NCI-H2196 treated with DMSO at 0.1 percent for 48 hours (cell line): ENCODE measurements at regions not wholly inside any gene's neighbourhood (a gene's known extent, or its start where the extent isn't known, plus 50 kb on each side); places are given as distances from the start of the nearest gene placed in this dataset.

Experiments used
- DNase-seq: peaks from one replicate; lab custom pipeline; 2025; ENCODE audit not compliant: unreplicated experiment; lab: John Stamatoyannopoulos, UW

- DNase-seq = no peak
Measured at GRCh38 chr18:41466436-41467160, 488.4 kb upstream of the PIK3C3 start.

- no peak for DNase-seq
Measured at GRCh38 chr18:41465386-41465785, 489.6 kb upstream of the PIK3C3 start.

DNA sequence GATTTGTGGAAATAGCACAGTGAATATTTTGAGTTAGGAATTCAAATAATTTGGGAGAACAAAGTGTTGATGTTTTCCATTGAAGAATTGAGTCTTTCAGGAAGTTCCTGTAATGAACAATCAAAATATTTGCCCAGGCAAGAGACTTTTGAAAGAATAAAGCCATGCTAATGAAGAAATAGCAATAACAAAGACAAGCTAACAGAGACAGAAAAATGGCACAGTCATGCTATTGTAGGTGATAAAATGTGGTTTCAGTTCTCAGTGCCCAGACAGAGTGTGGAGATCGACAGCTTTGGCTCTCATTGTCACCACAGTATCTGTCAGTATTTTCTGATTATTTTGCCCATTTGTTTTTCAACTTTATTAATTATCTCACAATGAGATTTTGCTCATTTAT lies 490.8 kb upstream of the PIK3C3 start:
- no peak for DNase-seq

DNA sequence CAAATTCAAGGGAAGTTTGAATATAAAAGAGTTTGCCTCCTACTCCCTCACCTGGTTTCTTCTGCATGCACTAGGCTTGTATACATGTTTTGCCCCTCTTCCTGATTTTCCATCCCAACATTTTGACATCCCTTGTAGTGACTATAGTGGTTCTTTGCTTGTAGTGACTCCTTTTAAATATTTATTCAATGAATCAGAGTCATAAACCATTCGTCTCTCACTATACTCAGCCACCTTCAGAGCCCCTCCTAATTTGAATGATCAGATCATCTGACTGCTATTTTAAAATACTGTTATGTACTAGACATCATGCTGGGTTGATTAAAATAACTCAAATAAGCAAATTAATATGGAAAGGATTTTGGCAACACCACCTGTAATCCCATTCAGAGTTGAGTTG lies 492.1 kb upstream of the PIK3C3 start:
- no peak for DNase-seq

DNA sequence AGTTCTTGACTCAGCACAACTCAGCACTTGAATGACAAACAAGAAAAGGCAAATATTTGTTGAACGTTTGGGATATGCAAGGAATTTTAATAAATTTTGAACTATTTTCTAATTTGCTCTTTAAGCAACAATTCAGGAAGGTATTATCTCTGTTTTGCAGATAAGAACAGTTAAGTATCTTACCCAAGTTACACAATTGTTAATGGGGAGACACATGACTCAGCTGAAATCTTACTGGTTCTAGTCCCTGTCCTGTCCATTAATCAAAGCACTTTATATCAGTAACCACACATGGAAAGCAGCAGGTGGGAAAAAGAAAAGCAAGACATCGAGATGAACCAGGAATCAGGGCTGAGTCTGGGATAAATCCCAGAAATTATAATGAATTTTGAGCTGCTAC lies 493.9 kb upstream of the PIK3C3 start:
- DNase-seq = no peak

DNA sequence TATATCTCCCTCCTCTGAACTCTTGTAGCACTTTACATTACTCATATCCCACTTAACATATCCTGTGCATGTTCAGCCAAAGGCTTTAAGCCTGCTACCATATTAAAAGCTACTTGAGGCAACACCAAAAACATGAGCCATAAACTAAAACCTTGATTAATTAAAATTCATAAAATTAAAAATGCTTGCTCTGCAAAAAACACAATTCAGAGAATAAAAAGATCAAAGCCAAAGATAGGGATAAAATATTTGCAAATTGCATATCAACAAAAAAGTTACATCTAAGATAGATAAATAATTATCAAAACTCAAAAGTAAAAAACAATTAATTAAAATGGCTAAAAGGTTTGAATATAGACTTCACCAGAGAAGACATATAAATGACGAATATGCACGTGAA lies 495.4 kb upstream of the PIK3C3 start:
- DNase-seq = no peak

GRCh38 chr18:41458376-41458775 lies 496.7 kb upstream of the PIK3C3 start:
- DNase-seq = no peak

- DNase-seq = no peak
Measured at GRCh38 chr18:41457765-41458326, 497.2 kb upstream of the PIK3C3 start.

GRCh38 chr18:41456831-41457230 lies 498.2 kb upstream of the PIK3C3 start:
- no peak for DNase-seq

GRCh38 chr18:41449612-41450011 lies 505.4 kb upstream of the PIK3C3 start:
- DNase-seq = no peak

DNA sequence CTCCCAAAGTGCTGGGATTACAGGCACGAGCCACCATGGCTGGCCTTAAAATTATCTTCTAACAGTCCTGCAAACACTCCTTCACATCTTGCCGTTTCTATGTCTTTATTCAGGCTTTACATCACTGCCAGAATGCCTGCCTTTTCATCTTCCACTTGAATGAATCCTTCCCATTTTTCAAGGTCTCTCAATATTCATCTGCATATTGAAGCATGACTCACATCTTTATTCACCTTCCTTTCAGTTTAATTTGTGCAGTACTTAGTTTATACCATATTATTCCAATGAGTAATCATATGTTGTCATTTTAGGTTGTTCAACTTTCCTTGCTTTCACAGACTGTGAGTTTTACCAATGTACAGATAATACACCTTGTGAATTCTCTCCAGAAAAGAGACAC lies 510.1 kb upstream of the PIK3C3 start:
- no peak for DNase-seq

DNA sequence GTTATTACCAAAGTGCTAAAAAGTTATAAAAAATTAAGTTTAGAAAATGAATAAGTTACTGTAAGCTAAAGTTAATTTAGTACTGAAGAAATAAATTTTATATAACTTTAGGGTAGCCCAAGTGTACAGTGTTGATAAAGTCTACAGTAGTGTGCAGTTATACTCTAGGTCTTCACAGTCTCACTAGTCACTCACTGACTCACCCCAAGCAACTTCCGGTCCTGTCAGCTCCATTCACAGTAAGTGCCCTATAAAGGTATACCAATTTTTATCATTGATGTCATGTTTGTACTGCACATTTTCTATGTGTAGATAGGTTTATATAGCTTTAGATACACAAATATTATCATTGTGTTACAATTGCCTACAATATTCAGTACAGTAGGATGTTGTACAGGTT lies 518.3 kb upstream of the PIK3C3 start:
- DNase-seq = no peak

- DNase-seq = no peak
Measured at GRCh38 chr18:41418598-41418997, 536.4 kb upstream of the PIK3C3 start.

DNA sequence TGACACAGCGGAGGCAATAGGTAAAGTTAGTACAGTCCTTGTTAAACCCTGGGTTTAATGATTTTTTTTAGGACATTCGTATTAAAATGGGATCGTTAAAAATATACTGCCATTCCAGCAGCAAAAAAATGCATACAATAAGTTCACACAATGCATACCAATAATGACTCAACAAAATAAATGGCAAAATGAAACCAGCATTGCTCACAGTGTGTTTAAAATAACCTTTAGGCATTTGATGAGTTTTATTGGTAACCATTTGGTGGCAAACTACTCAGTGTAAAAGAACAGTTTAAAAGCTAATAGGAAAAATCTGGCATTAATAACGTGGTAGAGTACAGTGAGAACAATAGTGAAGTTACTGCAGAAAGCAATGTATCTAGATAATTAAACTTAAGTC lies 539.0 kb upstream of the PIK3C3 start:
- no peak for DNase-seq

GRCh38 chr18:41410006-41410405 lies 545.0 kb upstream of the PIK3C3 start:
- DNase-seq = no peak

DNA sequence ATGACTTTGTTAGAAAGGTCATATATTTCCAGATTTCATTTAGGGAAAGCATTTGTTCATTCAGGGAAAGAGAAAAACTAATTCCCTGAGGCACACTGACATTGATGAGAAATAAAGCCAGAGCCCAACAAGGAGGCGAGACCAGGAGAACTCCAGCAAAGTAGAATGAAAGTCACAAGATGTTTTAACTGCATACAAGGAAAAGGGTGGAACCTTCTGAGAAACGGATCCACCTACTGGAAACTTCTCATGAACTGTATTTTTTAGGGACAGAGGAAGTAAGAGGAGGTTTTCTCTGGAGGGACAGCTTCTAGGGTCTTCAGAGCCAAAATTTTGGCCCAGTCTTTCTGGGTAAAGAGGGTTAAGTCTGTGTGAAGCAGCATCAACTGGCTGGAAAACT lies 548.2 kb upstream of the PIK3C3 start:
- DNase-seq = no peak

- no peak for DNase-seq
Measured at GRCh38 chr18:41396861-41397260, 558.2 kb upstream of the PIK3C3 start.

DNA sequence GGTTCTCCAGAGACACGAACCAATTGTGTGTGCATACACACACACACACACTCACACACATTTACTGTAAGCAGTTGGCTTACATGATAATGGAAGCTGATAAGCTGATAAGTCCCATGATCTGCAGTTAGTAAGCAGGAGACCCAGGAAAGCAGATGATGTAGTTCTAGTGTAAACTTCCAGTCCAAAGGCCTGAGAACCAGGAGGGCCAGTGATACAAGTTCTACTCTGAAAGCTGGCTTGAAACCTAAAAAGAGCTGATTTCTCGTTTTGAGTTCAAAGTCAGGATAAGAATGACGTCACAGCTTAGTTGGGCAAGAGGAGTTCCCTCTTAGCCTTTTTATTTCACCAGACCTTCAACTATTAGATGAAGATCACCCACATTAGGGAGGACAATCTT lies 558.8 kb upstream of the PIK3C3 start:
- no peak for DNase-seq

- no peak for DNase-seq
Measured at GRCh38 chr18:41395695-41396094, 559.3 kb upstream of the PIK3C3 start.

DNA sequence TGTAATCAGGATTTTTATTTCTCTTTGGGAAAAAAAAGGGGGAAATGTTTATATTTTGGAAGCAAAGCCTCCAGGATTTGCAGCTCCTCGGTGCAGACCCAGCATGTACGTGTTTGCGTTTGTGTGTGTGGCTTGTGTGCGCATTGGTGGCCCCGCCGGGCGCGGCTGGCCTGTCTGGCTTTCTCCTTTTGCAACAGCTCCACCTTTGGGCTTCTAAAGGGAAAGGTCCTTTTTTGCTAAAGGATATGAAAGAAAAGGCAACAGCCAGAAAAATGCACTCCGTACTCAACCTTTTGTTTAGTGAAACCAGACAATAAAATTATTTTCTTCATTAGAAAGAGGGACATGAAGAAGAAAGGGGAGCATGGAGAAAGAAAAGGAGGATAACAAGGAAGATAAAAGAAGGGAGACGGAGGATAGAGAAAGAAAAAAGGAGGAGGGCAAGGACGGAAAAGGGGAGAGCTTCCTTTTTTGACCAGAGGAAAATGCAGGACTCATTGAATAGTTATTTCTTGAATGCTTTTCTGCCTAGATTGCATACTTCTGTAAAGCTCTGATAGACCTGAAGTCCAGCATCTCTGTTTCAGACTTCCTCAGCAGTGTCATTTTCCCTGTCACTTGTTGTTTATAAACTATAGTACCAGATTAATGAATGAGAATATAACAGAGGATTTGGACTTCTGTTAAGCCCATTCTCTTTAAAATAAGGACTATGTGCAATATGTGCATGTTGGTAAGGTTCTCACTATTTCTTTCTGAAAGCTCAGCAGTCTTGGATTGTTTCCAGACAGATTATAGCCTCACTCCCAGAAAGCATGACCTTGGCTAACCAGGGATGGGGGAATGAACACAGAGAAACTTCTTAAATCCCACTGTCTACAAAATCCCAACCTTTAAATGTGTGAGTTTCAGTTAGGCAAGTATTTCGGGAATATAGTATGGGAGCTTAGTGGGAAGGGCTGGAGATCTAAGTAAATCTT lies 563.1 kb upstream of the PIK3C3 start:
- DNase-seq = peak; percentile 61

- no peak for DNase-seq
Measured at GRCh38 chr18:41390309-41390708, 564.7 kb upstream of the PIK3C3 start.

DNA sequence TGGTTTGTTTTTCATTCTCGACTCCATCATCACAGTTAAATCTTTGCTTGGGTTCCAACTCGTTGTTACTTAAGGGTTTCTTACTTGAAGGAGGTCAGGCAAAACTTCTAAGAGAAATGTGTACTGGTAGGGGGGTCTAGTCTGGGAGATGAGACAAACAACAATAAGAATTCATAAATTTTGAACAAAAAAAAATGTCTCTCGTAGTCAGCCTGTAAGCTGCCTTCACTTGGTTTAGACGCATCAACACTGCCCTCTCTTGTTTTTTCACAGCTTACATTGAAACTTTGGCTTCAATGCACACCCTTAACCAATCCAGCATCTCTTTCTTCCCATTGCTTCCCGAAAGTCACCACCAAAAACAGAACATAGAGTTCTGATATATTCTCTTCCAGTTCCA lies 576.4 kb upstream of the PIK3C3 start:
- no peak for DNase-seq
